ENCODE measurements at regions not wholly inside any gene's neighbourhood (a gene's known extent, or its start where the extent isn't known, plus 50 kb on each side); places are given as distances from the start of the nearest gene placed in this dataset.

- Histone ChIP-seq H3K27ac (replicated peaks) (peak overlapping the region; percentile 19; the same call in 1 of the 2 replicates), H3K27me3 (ENCODE audit: insufficient read depth, poor library complexity, severe bottlenecking) (no peaks in the 10 kb centered on the region), H3K4me3 (replicated peaks; ENCODE audit: insufficient read depth, low read length) (no peak overlapping the region)
- DNase-seq (ENCODE audit: low read depth in 1 of 2, low spot score in 1 of 2): peak; percentile 42 to 97
- TF ChIP-seq, protein P1, sequence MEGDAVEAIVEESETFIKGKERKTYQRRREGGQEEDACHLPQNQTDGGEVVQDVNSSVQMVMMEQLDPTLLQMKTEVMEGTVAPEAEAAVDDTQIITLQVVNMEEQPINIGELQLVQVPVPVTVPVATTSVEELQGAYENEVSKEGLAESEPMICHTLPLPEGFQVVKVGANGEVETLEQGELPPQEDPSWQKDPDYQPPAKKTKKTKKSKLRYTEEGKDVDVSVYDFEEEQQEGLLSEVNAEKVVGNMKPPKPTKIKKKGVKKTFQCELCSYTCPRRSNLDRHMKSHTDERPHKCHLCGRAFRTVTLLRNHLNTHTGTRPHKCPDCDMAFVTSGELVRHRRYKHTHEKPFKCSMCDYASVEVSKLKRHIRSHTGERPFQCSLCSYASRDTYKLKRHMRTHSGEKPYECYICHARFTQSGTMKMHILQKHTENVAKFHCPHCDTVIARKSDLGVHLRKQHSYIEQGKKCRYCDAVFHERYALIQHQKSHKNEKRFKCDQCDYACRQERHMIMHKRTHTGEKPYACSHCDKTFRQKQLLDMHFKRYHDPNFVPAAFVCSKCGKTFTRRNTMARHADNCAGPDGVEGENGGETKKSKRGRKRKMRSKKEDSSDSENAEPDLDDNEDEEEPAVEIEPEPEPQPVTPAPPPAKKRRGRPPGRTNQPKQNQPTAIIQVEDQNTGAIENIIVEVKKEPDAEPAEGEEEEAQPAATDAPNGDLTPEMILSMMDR (IDR thresholded peaks at IDR 0.05; ENCODE audit: insufficient read depth, low read length): no peak
- no peak for TF ChIP-seq POLR2AphosphoS5 (IDR thresholded peaks at IDR 0.05; ENCODE audit: low read depth)
- TF ChIP-seq, protein P2, sequence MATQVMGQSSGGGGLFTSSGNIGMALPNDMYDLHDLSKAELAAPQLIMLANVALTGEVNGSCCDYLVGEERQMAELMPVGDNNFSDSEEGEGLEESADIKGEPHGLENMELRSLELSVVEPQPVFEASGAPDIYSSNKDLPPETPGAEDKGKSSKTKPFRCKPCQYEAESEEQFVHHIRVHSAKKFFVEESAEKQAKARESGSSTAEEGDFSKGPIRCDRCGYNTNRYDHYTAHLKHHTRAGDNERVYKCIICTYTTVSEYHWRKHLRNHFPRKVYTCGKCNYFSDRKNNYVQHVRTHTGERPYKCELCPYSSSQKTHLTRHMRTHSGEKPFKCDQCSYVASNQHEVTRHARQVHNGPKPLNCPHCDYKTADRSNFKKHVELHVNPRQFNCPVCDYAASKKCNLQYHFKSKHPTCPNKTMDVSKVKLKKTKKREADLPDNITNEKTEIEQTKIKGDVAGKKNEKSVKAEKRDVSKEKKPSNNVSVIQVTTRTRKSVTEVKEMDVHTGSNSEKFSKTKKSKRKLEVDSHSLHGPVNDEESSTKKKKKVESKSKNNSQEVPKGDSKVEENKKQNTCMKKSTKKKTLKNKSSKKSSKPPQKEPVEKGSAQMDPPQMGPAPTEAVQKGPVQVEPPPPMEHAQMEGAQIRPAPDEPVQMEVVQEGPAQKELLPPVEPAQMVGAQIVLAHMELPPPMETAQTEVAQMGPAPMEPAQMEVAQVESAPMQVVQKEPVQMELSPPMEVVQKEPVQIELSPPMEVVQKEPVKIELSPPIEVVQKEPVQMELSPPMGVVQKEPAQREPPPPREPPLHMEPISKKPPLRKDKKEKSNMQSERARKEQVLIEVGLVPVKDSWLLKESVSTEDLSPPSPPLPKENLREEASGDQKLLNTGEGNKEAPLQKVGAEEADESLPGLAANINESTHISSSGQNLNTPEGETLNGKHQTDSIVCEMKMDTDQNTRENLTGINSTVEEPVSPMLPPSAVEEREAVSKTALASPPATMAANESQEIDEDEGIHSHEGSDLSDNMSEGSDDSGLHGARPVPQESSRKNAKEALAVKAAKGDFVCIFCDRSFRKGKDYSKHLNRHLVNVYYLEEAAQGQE (IDR thresholded peaks at IDR 0.05; ENCODE audit: insufficient replicate concordance, low read depth): no peak
- no peak for TF ChIP-seq SPI1 (IDR thresholded peaks at IDR 0.05; ENCODE audit: borderline replicate concordance, low read depth)
- TF ChIP-seq GABPA (IDR thresholded peaks at IDR 0.05; ENCODE audit: low read depth): no peak
Observed at GRCh38 chr14:89479802-89480201, 62.8 kb upstream of the FOXN3 start.

DNA sequence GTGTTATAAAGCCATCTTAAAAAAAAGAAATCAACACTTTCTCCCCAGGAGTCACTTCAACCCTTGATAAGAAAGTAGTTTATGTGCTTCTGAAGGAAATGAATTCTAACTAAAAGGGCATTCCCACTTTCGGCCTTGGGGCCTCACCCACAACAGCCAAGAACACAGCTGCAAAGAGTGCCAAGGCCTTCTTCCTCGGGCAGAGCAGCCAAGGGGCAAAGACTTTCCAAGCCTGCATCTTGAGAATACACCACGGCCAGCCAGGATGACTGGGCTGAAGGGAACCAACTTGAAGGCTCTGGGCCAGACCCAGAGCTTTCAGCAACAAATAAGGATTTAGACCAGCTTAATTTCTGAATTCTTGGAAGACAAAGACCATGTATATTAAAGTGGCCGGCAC is 60.4 kb upstream of the FOXN3 start:
- H3K27ac ChIP-seq (replicated peaks): no peak overlapping the region
- no peaks in the 10 kb centered on the region for H3K27me3 ChIP-seq (ENCODE audit: insufficient read depth, poor library complexity, severe bottlenecking)
- no peak for DNase-seq (ENCODE audit: low read depth in 1 of 2, low spot score in 1 of 2)
- no peak overlapping the region for H3K4me3 ChIP-seq (replicated peaks; ENCODE audit: insufficient read depth, low read length)
- TF ChIP-seq POLR2AphosphoS5 (IDR thresholded peaks at IDR 0.05; ENCODE audit: low read depth) (no peak), SPI1 (IDR thresholded peaks at IDR 0.05; ENCODE audit: borderline replicate concordance, low read depth) (no peak), GABPA (IDR thresholded peaks at IDR 0.05; ENCODE audit: low read depth) (no peak)
- TF ChIP-seq, protein P1 (IDR thresholded peaks at IDR 0.05; ENCODE audit: insufficient read depth, low read length): no peak
- TF ChIP-seq, protein P2 (IDR thresholded peaks at IDR 0.05; ENCODE audit: insufficient replicate concordance, low read depth): no peak

GRCh38 chr14:89476354-89476896 is 59.4 kb upstream of the FOXN3 start:
- no peak for DNase-seq (ENCODE audit: low read depth in 1 of 2, low spot score in 1 of 2)
- H3K27me3 ChIP-seq (ENCODE audit: insufficient read depth, poor library complexity, severe bottlenecking): no peaks in the 10 kb centered on the region
- TF ChIP-seq, protein P2 (IDR thresholded peaks at IDR 0.05; ENCODE audit: insufficient replicate concordance, low read depth): no peak
- TF ChIP-seq SPI1 (IDR thresholded peaks at IDR 0.05; ENCODE audit: borderline replicate concordance, low read depth): no peak
- TF ChIP-seq POLR2AphosphoS5 (IDR thresholded peaks at IDR 0.05; ENCODE audit: low read depth): no peak
- TF ChIP-seq, protein P1 (IDR thresholded peaks at IDR 0.05; ENCODE audit: insufficient read depth, low read length): no peak
- TF ChIP-seq GABPA (IDR thresholded peaks at IDR 0.05; ENCODE audit: low read depth): no peak
- no peak overlapping the region for H3K4me3 ChIP-seq (replicated peaks; ENCODE audit: insufficient read depth, low read length)
- no peak overlapping the region for H3K27ac ChIP-seq (replicated peaks)
